ENCODE measurements at regions not wholly inside any gene's neighbourhood (a gene's known extent, or its start where the extent isn't known, plus 50 kb on each side); places are given as distances from the start of the nearest gene placed in this dataset.

- TF ChIP-seq CTCF (IDR thresholded peaks at IDR 0.05; ENCODE audit: low read depth, low read length, poor library complexity, severe bottlenecking) (no peak), EZH2phosphoT487 (IDR thresholded peaks at IDR 0.05; ENCODE audit: borderline replicate concordance, low read length) (no peak)
These were observed 1550.1 kb upstream of the TENM4 start for GRCh38 chr11:80990885-80991284.
